WTC11 (cell line): ENCODE measurements at regions not wholly inside any gene's neighbourhood (a gene's known extent, or its start where the extent isn't known, plus 50 kb on each side); places are given as distances from the start of the nearest gene placed in this dataset.
A peak's percentile ranks its signal among the peaks of the same experiment; 100 is the strongest.

ENCODE experiments used
- ATAC-seq: fragments of 200-7000 bp; cut with Tn5 transposase; 2 replicates; pipeline ENCODE4 v1.10.0; 2021; ENCODE audit warnings: mild to moderate bottlenecking, moderate library complexity
- CTCF ChIA-PET: fragments of 300-600 bp; sonication (Branson Sonifier 250); formaldehyde crosslinking; loops from one replicate; lab custom pipeline; 2021; ENCODE audit warnings: antibody characterized with exemption; lab: Charles Lee
- POLR2A ChIA-PET: fragments of 350-600 bp; sonication (Branson Sonifier 250); formaldehyde crosslinking; loops from one replicate; lab custom pipeline; 2021; ENCODE audit warnings: antibody characterized with exemption; lab: Charles Lee
- DNase-seq: peaks from one replicate; pipeline ENCODE4 v3.0.0; 2021; ENCODE audit warnings: low spot score
- H3K27ac Mint-ChIP-seq: 2 replicates; pipeline ENCODE4 v1.8.0; 2021; ENCODE audit warnings: mixed read lengths
- H3K27me3 Mint-ChIP-seq: 2 replicates; pipeline ENCODE4 v1.8.0; 2021; ENCODE audit warnings: low read depth, mild to moderate bottlenecking, moderate library complexity, mixed read lengths
- H3K36me3 Mint-ChIP-seq: 2 replicates; pipeline ENCODE4 v1.8.0; 2021; ENCODE audit warnings: mixed read lengths
- H3K4me1 Mint-ChIP-seq: 2 replicates; pipeline ENCODE4 v1.8.0; 2022; ENCODE audit warnings: mixed read lengths
- H3K4me3 Mint-ChIP-seq: 2 replicates; pipeline ENCODE4 v1.8.0; 2021; ENCODE audit warnings: mild to moderate bottlenecking, moderate library complexity, mixed read lengths
- H3K9me3 Mint-ChIP-seq: 2 replicates; pipeline ENCODE4 v1.8.0; 2021; ENCODE audit warnings: mixed read lengths
- CREM ChIP-seq: sonication (generic); formaldehyde crosslinking; IDR thresholded peaks from 2 replicates; pipeline ENCODE4 v1.8.1; 2022; ENCODE audit warnings: mild to moderate bottlenecking, missing genetic modification reagents, moderate library complexity
- ELF4 ChIP-seq: sonication (generic); formaldehyde crosslinking; IDR thresholded peaks from 2 replicates; pipeline ENCODE4 v1.8.1; 2022; ENCODE audit warnings: low read depth, mild to moderate bottlenecking, moderate library complexity, missing genetic modification reagents
- ESRRA ChIP-seq: sonication (generic); formaldehyde crosslinking; IDR thresholded peaks from 2 replicates; pipeline ENCODE4 v1.8.1; 2022; ENCODE audit warnings: mild to moderate bottlenecking, missing genetic modification reagents, borderline replicate concordance
- FOXK1 ChIP-seq: sonication (generic); formaldehyde crosslinking; IDR thresholded peaks from 2 replicates; pipeline ENCODE4 v1.8.0; 2022; ENCODE audit warnings: mild to moderate bottlenecking, moderate library complexity, missing genetic modification reagents
- HMGA2 ChIP-seq: fragments of 250-450 bp; sonication (Bioruptor Pico); IDR thresholded peaks from 2 replicates; pipeline ENCODE4 v1.4.0; 2021; ENCODE audit warnings: mild to moderate bottlenecking, moderate library complexity
- IRF1 ChIP-seq: sonication (generic); formaldehyde crosslinking; IDR thresholded peaks from 2 replicates; pipeline ENCODE4 v1.8.0; 2023; ENCODE audit warnings: missing genetic modification reagents
- JAZF1 ChIP-seq: fragments of 250-450 bp; sonication (Bioruptor Pico); IDR thresholded peaks from 2 replicates; pipeline ENCODE4 v1.9.0; 2021; ENCODE audit warnings: moderate library complexity, mild to moderate bottlenecking, inconsistent platforms
- KAT7 ChIP-seq: sonication (generic); formaldehyde crosslinking; IDR thresholded peaks from 2 replicates; pipeline ENCODE4 v1.8.1; 2023; ENCODE audit warnings: missing genetic modification reagents, mild to moderate bottlenecking, borderline replicate concordance
- MLX ChIP-seq: sonication (generic); formaldehyde crosslinking; IDR thresholded peaks from 2 replicates; pipeline ENCODE4 v1.8.1; 2023; ENCODE audit warnings: mild to moderate bottlenecking, missing genetic modification reagents, moderate library complexity
- NFYB ChIP-seq: sonication (generic); formaldehyde crosslinking; conservative IDR thresholded peaks from 2 replicates; pipeline ENCODE4 v1.8.0; 2022; ENCODE audit warnings: low read depth, missing genetic modification reagents
- SP1 ChIP-seq: sonication (generic); formaldehyde crosslinking; conservative IDR thresholded peaks from 2 replicates; pipeline ENCODE4 v1.8.1; 2022; ENCODE audit warnings: missing genetic modification reagents
- ZNF138 ChIP-seq: sonication (generic); formaldehyde crosslinking; conservative IDR thresholded peaks from 2 replicates; pipeline ENCODE4 v1.8.1; 2022; ENCODE audit warnings: mild to moderate bottlenecking, moderate library complexity, missing genetic modification reagents
- ZNF232 ChIP-seq: sonication (generic); formaldehyde crosslinking; IDR thresholded peaks from 2 replicates; pipeline ENCODE4 v1.8.0; 2022; ENCODE audit warnings: mild to moderate bottlenecking, missing genetic modification reagents
- ZNF416 ChIP-seq: fragments of 250-450 bp; sonication (Bioruptor Pico); IDR thresholded peaks from 2 replicates; pipeline ENCODE4 v1.9.0; 2021; ENCODE audit warnings: mild to moderate bottlenecking, inconsistent platforms
- ZNF423 ChIP-seq: fragments of 250-450 bp; sonication (Bioruptor Pico); IDR thresholded peaks from 2 replicates; pipeline ENCODE4 v2.1.2; 2022; ENCODE audit warnings: mild to moderate bottlenecking, moderate library complexity
- ZNF532 ChIP-seq: fragments of 250-450 bp; sonication (Bioruptor Pico); IDR thresholded peaks from 2 replicates; pipeline ENCODE4 v1.9.0; 2021; ENCODE audit warnings: mild to moderate bottlenecking, borderline replicate concordance
- ZSCAN18 ChIP-seq: fragments of 250-450 bp; sonication (Bioruptor Pico); IDR thresholded peaks from 2 replicates; pipeline ENCODE4 v2.1.2; 2022; ENCODE audit warnings: mild to moderate bottlenecking, moderate library complexity

- no peaks in the 10 kb centered on the region for H3K27me3 Mint-ChIP-seq
- peaks cover 30% of the 10 kb centered on the region for H3K4me1 Mint-ChIP-seq
- H3K27ac Mint-ChIP-seq, result no peak overlapping the region
- H3K36me3 Mint-ChIP-seq, result no peaks in the 10 kb centered on the region
- no peak overlapping the region for H3K4me3 Mint-ChIP-seq
- CTCF ChIA-PET, result no interaction called here
- DNase-seq, result no peak
- ATAC-seq, result no peak
- H3K9me3 Mint-ChIP-seq, result no peaks in the 10 kb centered on the region
- no peak for TF ChIP-seq ZSCAN18
- TF ChIP-seq ESRRA (CRISPR knock-in tag), result no peak
- TF ChIP-seq SP1 (CRISPR knock-in tag), result no peak
- no peak for TF ChIP-seq ZNF532 (CRISPR knock-in tag)
- TF ChIP-seq HMGA2 (CRISPR knock-in tag), result no peak
- no peak for TF ChIP-seq MLX (CRISPR knock-in tag)
- TF ChIP-seq, all 79 proteins: peak for 0
- POLR2A ChIA-PET, result interaction anchor here (0.5 kb wide), 1 partner anchor 59 kb away, joined by 4 read pairs; no protein-coding TSS in a partner anchor
Observed at GRCh38 chr3:159632851-159633250, 355.8 kb upstream of the IL12A start.

- ChIA-PET POLR2A (no interaction called here), CTCF (interaction anchor here (1.1 to 1.3 kb wide), 2 partner anchors 18 to 354 kb away, joined by 3 read pairs; partner anchors contain the start of gene IL12A)
- H3K4me3 Mint-ChIP-seq, result no peak overlapping the region
- no peaks in the 10 kb centered on the region for H3K36me3 Mint-ChIP-seq
- peaks cover 30% of the 10 kb centered on the region for H3K4me1 Mint-ChIP-seq
- H3K27me3 Mint-ChIP-seq, result no peaks in the 10 kb centered on the region
- TF ChIP-seq IRF1 (CRISPR knock-in tag) (no peak), ZNF232 (no peak), ELF4 (CRISPR knock-in tag) (no peak), JAZF1 (CRISPR knock-in tag) (no peak), ZNF423 (CRISPR knock-in tag) (no peak)
- H3K27ac Mint-ChIP-seq, result no peak overlapping the region
- no peaks in the 10 kb centered on the region for H3K9me3 Mint-ChIP-seq
- DNase-seq, result no peak
- ATAC-seq, result no peak
Observed at GRCh38 chr3:159634483-159634882, 354.2 kb upstream of the IL12A start.

GRCh38 chr3:159635047-159635641, 353.5 kb upstream of the IL12A start:
- ATAC-seq (0 out of 2 replicates have a peak, but pooled peaks have one; percentile 22), DNase-seq (no peak)
- ChIA-PET CTCF (interaction anchor here (1.1 to 1.3 kb wide), 2 partner anchors 18 to 354 kb away, joined by 3 read pairs; partner anchors contain the start of gene IL12A), POLR2A (no interaction called here)
- Mint-ChIP-seq H3K36me3 (no peaks in the 10 kb centered on the region), H3K9me3 (no peaks in the 10 kb centered on the region), H3K4me1 (peaks cover 32% of the 10 kb centered on the region), H3K27ac (no peak overlapping the region), H3K27me3 (no peaks in the 10 kb centered on the region), H3K4me3 (no peak overlapping the region)
- TF ChIP-seq ZNF416 (no peak), NFYB (CRISPR knock-in tag) (no peak), KAT7 (CRISPR knock-in tag) (no peak), CREM (CRISPR knock-in tag) (no peak), FOXK1 (CRISPR knock-in tag) (no peak), ZNF138 (CRISPR knock-in tag) (no peak)
